Fibroblast of lung (primary cell): ENCODE measurements at regions not wholly inside any gene's neighbourhood (a gene's known extent, or its start where the extent isn't known, plus 50 kb on each side); places are given as distances from the start of the nearest gene placed in this dataset.

ENCODE experiments used
- CTCF ChIP-seq, 2 donors: IDR thresholded peaks in 1 of 2; conservative IDR thresholded peaks in 1 of 2; 1 replicate in 1 of 2; 2 replicates in 1 of 2; pipeline ENCODE4 v1.5.1; 2011 to 2012; ENCODE audit warnings: low read length in 2 of 2, control low read depth in 1 of 2, inconsistent platforms in 1 of 2, low read depth in 1 of 2, mild to moderate bottlenecking in 1 of 2
- EZH2 ChIP-seq: IDR thresholded peaks from 2 replicates; pipeline ENCODE4 v1.5.1; 2012; ENCODE audit warnings: low read length, control low read depth, mild to moderate bottlenecking; ENCODE audit errors: missing control alignments

GRCh38 chr3:79847928-79848327, 80.1 kb upstream of the ROBO1 start:
- TF ChIP-seq CTCF (conservative IDR thresholded peaks at IDR 0.05 in 1 of 2, IDR thresholded peaks at IDR 0.05 in 1 of 2; ENCODE audit: low read depth in 1 of 2, low read length in 2 of 2) = no peak
- no peak for TF ChIP-seq EZH2
